ENCODE measurements at regions not wholly inside any gene's neighbourhood (a gene's known extent, or its start where the extent isn't known, plus 50 kb on each side); places are given as distances from the start of the nearest gene placed in this dataset.

DNA sequence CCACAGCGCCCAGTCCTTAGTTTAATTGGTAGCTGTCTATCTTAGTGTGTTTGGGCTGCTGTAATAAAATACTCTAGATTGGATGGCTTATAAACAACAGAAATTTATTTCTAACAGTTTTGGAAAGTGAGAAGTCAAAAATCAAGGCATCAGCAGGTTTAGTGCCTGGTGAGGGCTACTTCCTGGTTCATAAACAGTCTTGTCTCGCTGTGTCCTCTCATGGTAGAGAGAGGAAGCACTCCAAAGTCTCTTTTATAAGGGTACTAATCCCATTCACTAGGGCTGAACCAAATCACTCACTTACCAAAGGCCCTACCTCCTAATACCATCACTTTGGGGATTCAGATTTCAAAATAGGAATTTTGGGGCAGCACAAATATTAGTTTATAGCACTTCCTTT is 336.9 kb upstream of the RSPO3 start:
- H3K9ac ChIP-seq (ENCODE audit: low read length): no peak overlapping the region
- H3K79me2 ChIP-seq (ENCODE audit: low read length): no peaks in the 10 kb centered on the region
- DNase-seq: no peak
- H3K27me3 ChIP-seq (ENCODE audit: low read length): no peaks in the 10 kb centered on the region
- no peaks in the 10 kb centered on the region for H3K9me2 ChIP-seq (replicated peaks; ENCODE audit: insufficient read depth, low read length)
- H3K4me3 ChIP-seq (ENCODE audit: low read length): no peak overlapping the region
- H3K9me3 ChIP-seq (ENCODE audit: low read length): no peaks in the 10 kb centered on the region
- H3K27ac ChIP-seq (ENCODE audit: low read length): no peak overlapping the region
- H3K4me1 ChIP-seq (ENCODE audit: low read length): no peaks in the 10 kb centered on the region
- no peaks in the 10 kb centered on the region for H4K20me1 ChIP-seq (ENCODE audit: insufficient read depth, low read depth, low read length)
- H3K4me2 ChIP-seq (ENCODE audit: low read depth, low read length, poor library complexity, severe bottlenecking): no peak overlapping the region
- no peak overlapping the region for H2AFZ ChIP-seq (ENCODE audit: low read length)
- no peaks in the 10 kb centered on the region for H3K36me3 ChIP-seq (ENCODE audit: insufficient read depth, low read length)

GRCh38 chr6:126784161-126784790 is 334.2 kb upstream of the RSPO3 start:
- no peak for DNase-seq
- no peaks in the 10 kb centered on the region for H3K36me3 ChIP-seq (ENCODE audit: insufficient read depth, low read length)
- no peaks in the 10 kb centered on the region for H3K9me2 ChIP-seq (replicated peaks; ENCODE audit: insufficient read depth, low read length)
- H3K79me2 ChIP-seq (ENCODE audit: low read length): no peaks in the 10 kb centered on the region
- H3K9me3 ChIP-seq (ENCODE audit: low read length): no peaks in the 10 kb centered on the region
- no peaks in the 10 kb centered on the region for H3K4me1 ChIP-seq (ENCODE audit: low read length)
- no peak overlapping the region for H3K4me3 ChIP-seq (ENCODE audit: low read length)
- H3K9ac ChIP-seq (ENCODE audit: low read length): no peak overlapping the region
- no peaks in the 10 kb centered on the region for H3K27me3 ChIP-seq (ENCODE audit: low read length)
- no peak overlapping the region for H3K27ac ChIP-seq (ENCODE audit: low read length)
- no peaks in the 10 kb centered on the region for H4K20me1 ChIP-seq (ENCODE audit: insufficient read depth, low read depth, low read length)
- H2AFZ ChIP-seq (ENCODE audit: low read length): no peak overlapping the region
- no peak overlapping the region for H3K4me2 ChIP-seq (ENCODE audit: low read depth, low read length, poor library complexity, severe bottlenecking)

GRCh38 chr6:126786262-126786661 is 332.2 kb upstream of the RSPO3 start:
- no peak for DNase-seq
- no peaks in the 10 kb centered on the region for H3K36me3 ChIP-seq (ENCODE audit: insufficient read depth, low read length)
- H3K4me1 ChIP-seq (ENCODE audit: low read length): no peaks in the 10 kb centered on the region

GRCh38 chr6:126787635-126788034 is 330.8 kb upstream of the RSPO3 start:
- no peak for DNase-seq
- H3K36me3 ChIP-seq (ENCODE audit: insufficient read depth, low read length): no peaks in the 10 kb centered on the region
- H3K9me2 ChIP-seq (replicated peaks; ENCODE audit: insufficient read depth, low read length): no peaks in the 10 kb centered on the region
- H3K4me3 ChIP-seq (ENCODE audit: low read length): no peak overlapping the region
- H3K9ac ChIP-seq (ENCODE audit: low read length): no peak overlapping the region
- no peak overlapping the region for H3K27ac ChIP-seq (ENCODE audit: low read length)
- no peaks in the 10 kb centered on the region for H4K20me1 ChIP-seq (ENCODE audit: insufficient read depth, low read depth, low read length)
- no peaks in the 10 kb centered on the region for H3K27me3 ChIP-seq (ENCODE audit: low read length)
- H2AFZ ChIP-seq (ENCODE audit: low read length): no peak overlapping the region
- H3K79me2 ChIP-seq (ENCODE audit: low read length): no peaks in the 10 kb centered on the region
- H3K4me1 ChIP-seq (ENCODE audit: low read length): no peaks in the 10 kb centered on the region
- no peak overlapping the region for H3K4me2 ChIP-seq (ENCODE audit: low read depth, low read length, poor library complexity, severe bottlenecking)
- H3K9me3 ChIP-seq (ENCODE audit: low read length): no peaks in the 10 kb centered on the region

More at GRCh38 chr6:126786262-126786661, 332.2 kb upstream of the RSPO3 start:
- H2AFZ ChIP-seq (ENCODE audit: low read length): no peak overlapping the region
- no peaks in the 10 kb centered on the region for H3K79me2 ChIP-seq (ENCODE audit: low read length)
- no peaks in the 10 kb centered on the region for H3K27me3 ChIP-seq (ENCODE audit: low read length)
- no peak overlapping the region for H3K9ac ChIP-seq (ENCODE audit: low read length)
- no peaks in the 10 kb centered on the region for H4K20me1 ChIP-seq (ENCODE audit: insufficient read depth, low read depth, low read length)
- H3K9me3 ChIP-seq (ENCODE audit: low read length): no peaks in the 10 kb centered on the region
- no peak overlapping the region for H3K4me3 ChIP-seq (ENCODE audit: low read length)
- H3K9me2 ChIP-seq (replicated peaks; ENCODE audit: insufficient read depth, low read length): no peaks in the 10 kb centered on the region
- H3K27ac ChIP-seq (ENCODE audit: low read length): no peak overlapping the region
- no peak overlapping the region for H3K4me2 ChIP-seq (ENCODE audit: low read depth, low read length, poor library complexity, severe bottlenecking)

- H3K27me3 ChIP-seq (ENCODE audit: low read length): no peaks in the 10 kb centered on the region
- H3K9ac ChIP-seq (ENCODE audit: low read length): no peak overlapping the region
- H2AFZ ChIP-seq (ENCODE audit: low read length): no peak overlapping the region
- H3K9me2 ChIP-seq (replicated peaks; ENCODE audit: insufficient read depth, low read length): no peaks in the 10 kb centered on the region
- H3K4me1 ChIP-seq (ENCODE audit: low read length): no peaks in the 10 kb centered on the region
- no peak overlapping the region for H3K27ac ChIP-seq (ENCODE audit: low read length)
- no peak for DNase-seq
- H4K20me1 ChIP-seq (ENCODE audit: insufficient read depth, low read depth, low read length): no peaks in the 10 kb centered on the region
- H3K4me2 ChIP-seq (ENCODE audit: low read depth, low read length, poor library complexity, severe bottlenecking): no peak overlapping the region
- H3K36me3 ChIP-seq (ENCODE audit: insufficient read depth, low read length): no peaks in the 10 kb centered on the region
- no peaks in the 10 kb centered on the region for H3K79me2 ChIP-seq (ENCODE audit: low read length)
- no peaks in the 10 kb centered on the region for H3K9me3 ChIP-seq (ENCODE audit: low read length)
- H3K4me3 ChIP-seq (ENCODE audit: low read length): no peak overlapping the region
Observed at GRCh38 chr6:126788861-126789365, 329.6 kb upstream of the RSPO3 start.

- Histone ChIP-seq H3K9me3 (ENCODE audit: low read length) (no peaks in the 10 kb centered on the region), H3K4me1 (ENCODE audit: low read length) (no peaks in the 10 kb centered on the region), H3K36me3 (ENCODE audit: insufficient read depth, low read length) (no peaks in the 10 kb centered on the region), H3K4me3 (ENCODE audit: low read length) (no peak overlapping the region), H3K9ac (ENCODE audit: low read length) (no peak overlapping the region), H3K27me3 (ENCODE audit: low read length) (no peaks in the 10 kb centered on the region), H2AFZ (ENCODE audit: low read length) (no peak overlapping the region), H3K79me2 (ENCODE audit: low read length) (no peaks in the 10 kb centered on the region), H3K27ac (ENCODE audit: low read length) (no peak overlapping the region), H4K20me1 (ENCODE audit: insufficient read depth, low read depth, low read length) (no peaks in the 10 kb centered on the region), H3K9me2 (replicated peaks; ENCODE audit: insufficient read depth, low read length) (no peaks in the 10 kb centered on the region), H3K4me2 (ENCODE audit: low read depth, low read length, poor library complexity, severe bottlenecking) (no peak overlapping the region)
- no peak for DNase-seq
Observed at GRCh38 chr6:126792340-126793085, 326.0 kb upstream of the RSPO3 start.

DNA sequence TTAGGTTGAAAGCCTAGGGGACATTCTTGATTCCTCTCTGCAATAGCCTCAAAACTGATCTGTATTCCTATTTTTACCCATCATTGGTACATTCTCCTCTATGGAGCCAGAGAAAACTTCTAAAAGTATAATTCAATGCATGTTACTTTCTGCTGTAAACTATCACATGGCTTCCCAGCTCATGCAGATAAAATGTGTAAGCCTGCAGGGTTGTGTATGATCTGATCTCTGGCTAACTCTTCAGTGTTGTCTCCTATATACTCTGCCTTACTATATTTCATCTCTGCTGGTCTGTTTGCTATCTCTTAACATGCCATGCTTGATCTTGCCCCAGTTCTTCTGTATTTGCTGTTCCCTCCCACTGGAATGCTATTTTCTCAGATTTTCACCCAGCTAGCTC is 323.3 kb upstream of the RSPO3 start:
- Histone ChIP-seq H3K36me3 (ENCODE audit: insufficient read depth, low read length) (no peaks in the 10 kb centered on the region), H3K9ac (ENCODE audit: low read length) (no peak overlapping the region), H3K9me2 (replicated peaks; ENCODE audit: insufficient read depth, low read length) (no peaks in the 10 kb centered on the region), H3K9me3 (ENCODE audit: low read length) (no peaks in the 10 kb centered on the region), H3K4me1 (ENCODE audit: low read length) (no peaks in the 10 kb centered on the region), H3K27me3 (ENCODE audit: low read length) (no peaks in the 10 kb centered on the region), H3K4me2 (ENCODE audit: low read depth, low read length, poor library complexity, severe bottlenecking) (no peak overlapping the region), H2AFZ (ENCODE audit: low read length) (no peak overlapping the region), H4K20me1 (ENCODE audit: insufficient read depth, low read depth, low read length) (no peaks in the 10 kb centered on the region), H3K27ac (ENCODE audit: low read length) (no peak overlapping the region), H3K79me2 (ENCODE audit: low read length) (no peaks in the 10 kb centered on the region), H3K4me3 (ENCODE audit: low read length) (no peak overlapping the region)
- DNase-seq: no peak

- DNase-seq: no peak
- no peak overlapping the region for H3K27ac ChIP-seq (ENCODE audit: low read length)
- H3K9me2 ChIP-seq (replicated peaks; ENCODE audit: insufficient read depth, low read length): no peaks in the 10 kb centered on the region
- H3K4me1 ChIP-seq (ENCODE audit: low read length): no peaks in the 10 kb centered on the region
- H2AFZ ChIP-seq (ENCODE audit: low read length): no peak overlapping the region
- no peaks in the 10 kb centered on the region for H3K9me3 ChIP-seq (ENCODE audit: low read length)
- H4K20me1 ChIP-seq (ENCODE audit: insufficient read depth, low read depth, low read length): no peaks in the 10 kb centered on the region
- H3K9ac ChIP-seq (ENCODE audit: low read length): no peak overlapping the region
- H3K79me2 ChIP-seq (ENCODE audit: low read length): no peaks in the 10 kb centered on the region
- H3K4me2 ChIP-seq (ENCODE audit: low read depth, low read length, poor library complexity, severe bottlenecking): no peak overlapping the region
- no peak overlapping the region for H3K4me3 ChIP-seq (ENCODE audit: low read length)
- H3K36me3 ChIP-seq (ENCODE audit: insufficient read depth, low read length): no peaks in the 10 kb centered on the region
- no peaks in the 10 kb centered on the region for H3K27me3 ChIP-seq (ENCODE audit: low read length)
Observed at GRCh38 chr6:126797981-126798380, 320.5 kb upstream of the RSPO3 start.

Measured in Karpas-422 (cell line).